ENCODE measurements at regions not wholly inside any gene's neighbourhood (a gene's known extent, or its start where the extent isn't known, plus 50 kb on each side); places are given as distances from the start of the nearest gene placed in this dataset.

DNA sequence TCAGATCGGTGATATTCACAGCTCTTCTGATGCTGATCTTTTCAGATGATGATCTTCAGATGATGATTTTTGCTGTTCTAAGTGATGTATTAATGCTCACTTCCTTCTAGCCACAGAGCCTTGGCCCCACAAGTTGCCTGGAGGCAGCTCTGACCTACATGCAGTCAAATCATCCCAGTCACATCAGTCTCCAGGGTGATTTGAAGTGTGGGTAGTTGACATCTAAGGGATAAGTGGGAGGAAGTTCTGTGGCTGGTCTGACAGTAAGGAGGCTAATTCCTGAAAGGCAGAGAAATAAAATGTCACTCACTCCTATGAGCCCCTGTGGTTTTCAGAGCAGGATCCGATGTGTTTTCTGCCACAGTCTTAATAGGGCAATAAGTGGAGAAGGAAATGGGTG is 79.8 kb upstream of the RPL34 start:
- Histone ChIP-seq H4K20me1 (ENCODE audit: insufficient read depth, low read length) (no peaks in the 10 kb centered on the region), H3K36me3 (ENCODE audit: insufficient read depth, low read length) (no peaks in the 10 kb centered on the region), H3K79me2 (ENCODE audit: insufficient read depth, low read depth, low read length) (no peaks in the 10 kb centered on the region), H3K4me3 (ENCODE audit: low read depth, low read length, poor library complexity, severe bottlenecking) (no peak overlapping the region), H3K27ac (ENCODE audit: low read depth, low read length, poor library complexity, severe bottlenecking) (no peak overlapping the region), H3K4me1 (ENCODE audit: insufficient read depth, low read length, poor library complexity, severe bottlenecking) (no peaks in the 10 kb centered on the region), H3K9me2 (ENCODE audit: insufficient read depth, low read length) (no peaks in the 10 kb centered on the region; the same call in 1 of the 2 replicates), H3K4me2 (ENCODE audit: low read length) (no peak overlapping the region), H3K9me3 (ENCODE audit: low read length) (no peaks in the 10 kb centered on the region), H2AFZ (ENCODE audit: low read length) (no peak overlapping the region)
- TF ChIP-seq, protein P1, sequence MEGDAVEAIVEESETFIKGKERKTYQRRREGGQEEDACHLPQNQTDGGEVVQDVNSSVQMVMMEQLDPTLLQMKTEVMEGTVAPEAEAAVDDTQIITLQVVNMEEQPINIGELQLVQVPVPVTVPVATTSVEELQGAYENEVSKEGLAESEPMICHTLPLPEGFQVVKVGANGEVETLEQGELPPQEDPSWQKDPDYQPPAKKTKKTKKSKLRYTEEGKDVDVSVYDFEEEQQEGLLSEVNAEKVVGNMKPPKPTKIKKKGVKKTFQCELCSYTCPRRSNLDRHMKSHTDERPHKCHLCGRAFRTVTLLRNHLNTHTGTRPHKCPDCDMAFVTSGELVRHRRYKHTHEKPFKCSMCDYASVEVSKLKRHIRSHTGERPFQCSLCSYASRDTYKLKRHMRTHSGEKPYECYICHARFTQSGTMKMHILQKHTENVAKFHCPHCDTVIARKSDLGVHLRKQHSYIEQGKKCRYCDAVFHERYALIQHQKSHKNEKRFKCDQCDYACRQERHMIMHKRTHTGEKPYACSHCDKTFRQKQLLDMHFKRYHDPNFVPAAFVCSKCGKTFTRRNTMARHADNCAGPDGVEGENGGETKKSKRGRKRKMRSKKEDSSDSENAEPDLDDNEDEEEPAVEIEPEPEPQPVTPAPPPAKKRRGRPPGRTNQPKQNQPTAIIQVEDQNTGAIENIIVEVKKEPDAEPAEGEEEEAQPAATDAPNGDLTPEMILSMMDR (conservative IDR thresholded peaks at IDR 0.05; ENCODE audit: low read length) = no peak
- no peak for TF ChIP-seq EZH2phosphoT487 (IDR thresholded peaks at IDR 0.05; ENCODE audit: borderline replicate concordance, low read depth, low read length)
- intact Hi-C loops (cut with micrococcal nuclease; ENCODE audit: unreplicated experiment) = no loop called here
- no peak for DNase-seq (ENCODE audit: low spot score)
- POLR2A ChIA-PET = interaction anchor here (1.3 kb wide), 1 partner anchor 11 kb away, joined by 5 read pairs; no protein-coding TSS in a partner anchor
- CTCF ChIA-PET (ENCODE audit: unreplicated experiment) = no interaction called here
- BruUV-seq (replicated peaks) = no TSS peak

DNA sequence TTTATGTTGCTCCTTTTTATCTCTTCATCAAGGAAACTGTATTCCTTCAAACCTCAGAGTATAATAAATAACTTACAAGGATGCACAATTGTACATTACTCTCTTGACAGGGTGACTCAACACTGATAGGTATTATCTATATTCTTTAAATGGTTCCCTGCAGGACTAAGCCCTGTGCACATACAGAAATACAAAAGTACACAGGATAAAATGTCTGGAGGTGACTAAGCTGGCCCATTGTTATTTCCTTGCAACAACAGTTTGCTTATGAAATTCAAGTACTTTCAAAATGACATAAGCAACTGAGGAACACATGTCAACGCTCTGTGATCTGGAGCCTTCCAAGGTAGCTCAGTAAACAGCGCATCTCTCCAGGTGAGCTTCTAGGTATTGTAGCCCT is 83.8 kb upstream of the RPL34 start:
- no peak for DNase-seq (ENCODE audit: low spot score)
- intact Hi-C loops (cut with micrococcal nuclease; ENCODE audit: unreplicated experiment) = no loop called here
- no peak for TF ChIP-seq EZH2phosphoT487 (IDR thresholded peaks at IDR 0.05; ENCODE audit: borderline replicate concordance, low read depth, low read length)
- TF ChIP-seq, protein P1 (conservative IDR thresholded peaks at IDR 0.05; ENCODE audit: low read length) = no peak
- Histone ChIP-seq H3K4me2 (ENCODE audit: low read length) (no peak overlapping the region), H3K9me3 (ENCODE audit: low read length) (no peaks in the 10 kb centered on the region), H4K20me1 (ENCODE audit: insufficient read depth, low read length) (no peaks in the 10 kb centered on the region), H2AFZ (ENCODE audit: low read length) (no peak overlapping the region), H3K4me1 (ENCODE audit: insufficient read depth, low read length, poor library complexity, severe bottlenecking) (no peaks in the 10 kb centered on the region), H3K9me2 (ENCODE audit: insufficient read depth, low read length) (no peaks in the 10 kb centered on the region; the same call in 1 of the 2 replicates), H3K4me3 (ENCODE audit: low read depth, low read length, poor library complexity, severe bottlenecking) (no peak overlapping the region), H3K79me2 (ENCODE audit: insufficient read depth, low read depth, low read length) (no peaks in the 10 kb centered on the region), H3K36me3 (ENCODE audit: insufficient read depth, low read length) (no peaks in the 10 kb centered on the region), H3K27ac (ENCODE audit: low read depth, low read length, poor library complexity, severe bottlenecking) (no peak overlapping the region)
- CTCF ChIA-PET (ENCODE audit: unreplicated experiment) = no interaction called here
- POLR2A ChIA-PET = no interaction called here
- BruUV-seq (replicated peaks) = no TSS peak

DNA sequence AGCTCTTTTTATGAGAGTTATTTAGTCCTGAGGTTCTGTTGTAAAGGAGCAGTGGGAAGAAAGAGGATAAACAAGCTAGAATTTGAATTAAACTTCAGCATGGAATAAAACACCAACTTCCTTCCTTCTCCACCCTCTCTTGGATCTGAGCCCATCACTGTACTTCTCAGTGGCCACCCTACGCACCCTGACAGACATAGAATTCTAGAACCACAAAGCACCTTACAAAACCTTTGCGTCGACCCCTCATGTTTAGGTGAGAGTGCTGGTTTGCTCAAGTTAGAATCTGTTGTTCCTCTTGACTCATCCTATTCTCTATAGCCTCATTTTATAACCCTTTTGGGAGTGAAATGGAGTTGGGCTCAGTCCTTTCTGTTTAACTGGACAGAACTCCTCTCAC is 84.6 kb upstream of the RPL34 start:
- CTCF ChIA-PET (ENCODE audit: unreplicated experiment) = no interaction called here
- H4K20me1 ChIP-seq (ENCODE audit: insufficient read depth, low read length) = no peaks in the 10 kb centered on the region
- H3K27ac ChIP-seq (ENCODE audit: low read depth, low read length, poor library complexity, severe bottlenecking) = no peak overlapping the region
- TF ChIP-seq, protein P1 (conservative IDR thresholded peaks at IDR 0.05; ENCODE audit: low read length) = no peak
- no peak for TF ChIP-seq EZH2phosphoT487 (IDR thresholded peaks at IDR 0.05; ENCODE audit: borderline replicate concordance, low read depth, low read length)
- H3K4me3 ChIP-seq (ENCODE audit: low read depth, low read length, poor library complexity, severe bottlenecking) = no peak overlapping the region
- no peaks in the 10 kb centered on the region for H3K79me2 ChIP-seq (ENCODE audit: insufficient read depth, low read depth, low read length)
- BruUV-seq (replicated peaks) = no TSS peak
- H3K4me1 ChIP-seq (ENCODE audit: insufficient read depth, low read length, poor library complexity, severe bottlenecking) = no peaks in the 10 kb centered on the region
- H3K9me2 ChIP-seq (ENCODE audit: insufficient read depth, low read length) = no peaks in the 10 kb centered on the region; the same call in 1 of the 2 replicates
- H3K9me3 ChIP-seq (ENCODE audit: low read length) = no peaks in the 10 kb centered on the region
- H2AFZ ChIP-seq (ENCODE audit: low read length) = no peak overlapping the region
- H3K4me2 ChIP-seq (ENCODE audit: low read length) = no peak overlapping the region
- intact Hi-C loops (cut with micrococcal nuclease; ENCODE audit: unreplicated experiment) = no loop called here
- H3K36me3 ChIP-seq (ENCODE audit: insufficient read depth, low read length) = no peaks in the 10 kb centered on the region
- POLR2A ChIA-PET = no interaction called here
- no peak for DNase-seq (ENCODE audit: low spot score)

Data from OCI-LY7 (cell line).